Spleen (tissue), 7 donors: ENCODE measurements at regions not wholly inside any gene's neighbourhood (a gene's known extent, or its start where the extent isn't known, plus 50 kb on each side); places are given as distances from the start of the nearest gene placed in this dataset.

Source experiments
- POLR2A ChIP-seq, 3 donors: fragments of 450-650 bp; IDR thresholded peaks; one replicate each; pipeline ENCODE4 v1.5.1; 2017; ENCODE audit warnings: antibody characterized with exemption in 3 of 3, mild to moderate bottlenecking in 1 of 3
- TF ChIP-seq, protein P1 (sequence below), 11 experiments: fragments of 200-600 bp in 7 of 11; fragments of 450-650 bp in 4 of 11; sonication (generic) in 4 of 11; IDR thresholded peaks in 8 of 11; conservative IDR thresholded peaks in 3 of 11; 1 replicate in 7 of 11; 2 replicates in 4 of 11; pipeline versions ENCODE4 v1.4.0 to v1.8.0; 2016 to 2021; ENCODE audit warnings: antibody characterized with exemption in 11 of 11, inconsistent platforms in 4 of 11, mild to moderate bottlenecking in 1 of 11
- donor health status: DM: no; HTN: no; CAD: no; lungs with moderate emphysema.
- donor health status: DM: no; HTN: no; CAD: no.
- donor health status: DM: no; HTN: no; CAD: no.

GRCh38 chr2:217028128-217028527 is 168.3 kb upstream of the TNP1 start:
- TF ChIP-seq, protein P1, sequence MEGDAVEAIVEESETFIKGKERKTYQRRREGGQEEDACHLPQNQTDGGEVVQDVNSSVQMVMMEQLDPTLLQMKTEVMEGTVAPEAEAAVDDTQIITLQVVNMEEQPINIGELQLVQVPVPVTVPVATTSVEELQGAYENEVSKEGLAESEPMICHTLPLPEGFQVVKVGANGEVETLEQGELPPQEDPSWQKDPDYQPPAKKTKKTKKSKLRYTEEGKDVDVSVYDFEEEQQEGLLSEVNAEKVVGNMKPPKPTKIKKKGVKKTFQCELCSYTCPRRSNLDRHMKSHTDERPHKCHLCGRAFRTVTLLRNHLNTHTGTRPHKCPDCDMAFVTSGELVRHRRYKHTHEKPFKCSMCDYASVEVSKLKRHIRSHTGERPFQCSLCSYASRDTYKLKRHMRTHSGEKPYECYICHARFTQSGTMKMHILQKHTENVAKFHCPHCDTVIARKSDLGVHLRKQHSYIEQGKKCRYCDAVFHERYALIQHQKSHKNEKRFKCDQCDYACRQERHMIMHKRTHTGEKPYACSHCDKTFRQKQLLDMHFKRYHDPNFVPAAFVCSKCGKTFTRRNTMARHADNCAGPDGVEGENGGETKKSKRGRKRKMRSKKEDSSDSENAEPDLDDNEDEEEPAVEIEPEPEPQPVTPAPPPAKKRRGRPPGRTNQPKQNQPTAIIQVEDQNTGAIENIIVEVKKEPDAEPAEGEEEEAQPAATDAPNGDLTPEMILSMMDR (IDR thresholded peaks at IDR 0.05 in 8 of 11, conservative IDR thresholded peaks at IDR 0.05 in 3 of 11), result no peak
- TF ChIP-seq POLR2A (IDR thresholded peaks at IDR 0.05), result no peak
